ENCODE measurements at regions not wholly inside any gene's neighbourhood (a gene's known extent, or its start where the extent isn't known, plus 50 kb on each side); places are given as distances from the start of the nearest gene placed in this dataset.

DNA sequence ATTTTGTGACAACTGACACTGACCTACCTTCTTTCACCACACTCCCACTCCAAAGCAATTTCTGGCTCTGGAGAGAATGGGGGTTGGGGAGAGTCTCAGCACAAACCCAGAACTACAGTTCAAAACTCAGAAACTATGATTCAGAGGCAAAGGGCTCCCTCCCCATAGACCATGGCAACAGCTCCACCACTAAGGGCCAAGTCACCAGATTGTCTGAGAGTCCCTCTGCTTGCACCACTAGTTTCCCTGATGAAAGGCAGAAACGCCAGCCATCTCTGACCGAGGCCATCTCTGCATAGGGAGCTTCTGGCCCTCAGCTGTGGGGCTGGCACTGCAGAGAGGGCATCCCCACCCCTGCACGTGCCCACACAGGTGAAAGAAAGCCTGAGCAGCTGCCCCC is 112.4 kb upstream of the VSTM2B start (continued):
- TF ChIP-seq NFIC (IDR thresholded peaks at IDR 0.05; ENCODE audit: borderline replicate concordance) = no peak
- no peak for TF ChIP-seq GABPA (IDR thresholded peaks at IDR 0.05; ENCODE audit: low read depth)
- TF ChIP-seq, protein P1, sequence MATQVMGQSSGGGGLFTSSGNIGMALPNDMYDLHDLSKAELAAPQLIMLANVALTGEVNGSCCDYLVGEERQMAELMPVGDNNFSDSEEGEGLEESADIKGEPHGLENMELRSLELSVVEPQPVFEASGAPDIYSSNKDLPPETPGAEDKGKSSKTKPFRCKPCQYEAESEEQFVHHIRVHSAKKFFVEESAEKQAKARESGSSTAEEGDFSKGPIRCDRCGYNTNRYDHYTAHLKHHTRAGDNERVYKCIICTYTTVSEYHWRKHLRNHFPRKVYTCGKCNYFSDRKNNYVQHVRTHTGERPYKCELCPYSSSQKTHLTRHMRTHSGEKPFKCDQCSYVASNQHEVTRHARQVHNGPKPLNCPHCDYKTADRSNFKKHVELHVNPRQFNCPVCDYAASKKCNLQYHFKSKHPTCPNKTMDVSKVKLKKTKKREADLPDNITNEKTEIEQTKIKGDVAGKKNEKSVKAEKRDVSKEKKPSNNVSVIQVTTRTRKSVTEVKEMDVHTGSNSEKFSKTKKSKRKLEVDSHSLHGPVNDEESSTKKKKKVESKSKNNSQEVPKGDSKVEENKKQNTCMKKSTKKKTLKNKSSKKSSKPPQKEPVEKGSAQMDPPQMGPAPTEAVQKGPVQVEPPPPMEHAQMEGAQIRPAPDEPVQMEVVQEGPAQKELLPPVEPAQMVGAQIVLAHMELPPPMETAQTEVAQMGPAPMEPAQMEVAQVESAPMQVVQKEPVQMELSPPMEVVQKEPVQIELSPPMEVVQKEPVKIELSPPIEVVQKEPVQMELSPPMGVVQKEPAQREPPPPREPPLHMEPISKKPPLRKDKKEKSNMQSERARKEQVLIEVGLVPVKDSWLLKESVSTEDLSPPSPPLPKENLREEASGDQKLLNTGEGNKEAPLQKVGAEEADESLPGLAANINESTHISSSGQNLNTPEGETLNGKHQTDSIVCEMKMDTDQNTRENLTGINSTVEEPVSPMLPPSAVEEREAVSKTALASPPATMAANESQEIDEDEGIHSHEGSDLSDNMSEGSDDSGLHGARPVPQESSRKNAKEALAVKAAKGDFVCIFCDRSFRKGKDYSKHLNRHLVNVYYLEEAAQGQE (IDR thresholded peaks at IDR 0.05; ENCODE audit: low read depth, low read length) = no peak
- TF ChIP-seq, protein P2, sequence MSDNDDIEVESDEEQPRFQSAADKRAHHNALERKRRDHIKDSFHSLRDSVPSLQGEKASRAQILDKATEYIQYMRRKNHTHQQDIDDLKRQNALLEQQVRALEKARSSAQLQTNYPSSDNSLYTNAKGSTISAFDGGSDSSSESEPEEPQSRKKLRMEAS (IDR thresholded peaks at IDR 0.05; ENCODE audit: low read depth) = no peak

DNA sequence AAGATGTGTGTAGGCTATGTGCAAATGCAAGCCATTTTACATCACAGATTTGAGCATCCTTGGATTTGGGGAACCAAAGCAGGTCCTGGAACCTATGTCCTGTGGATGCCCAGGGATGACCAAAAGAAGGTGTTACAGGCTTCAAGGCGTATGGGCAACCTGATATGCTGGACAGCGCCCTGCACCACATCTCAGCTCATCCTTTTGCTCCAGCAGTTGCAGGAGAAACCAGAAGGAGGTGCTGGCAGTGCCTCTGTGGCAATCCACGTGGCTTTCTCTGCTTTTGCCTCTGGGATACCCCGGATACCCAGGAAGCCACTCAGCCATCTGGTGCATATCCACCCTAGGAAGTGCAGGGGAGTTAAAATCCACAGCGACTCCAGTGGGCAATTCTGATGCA is 110.3 kb upstream of the VSTM2B start:
- no peak overlapping the region for H3K4me3 ChIP-seq (ENCODE audit: low read depth in 2 of 2, low read length in 1 of 2)
- H3K36me3 ChIP-seq (replicated peaks in 1 of 2; ENCODE audit: control insufficient read depth in 1 of 2, insufficient read depth in 2 of 2, low read length in 1 of 2) = no peaks in the 10 kb centered on the region
- no peak for TF ChIP-seq MXI1 (IDR thresholded peaks at IDR 0.05; ENCODE audit: low read depth, low read length)
- TF ChIP-seq, protein P1 (IDR thresholded peaks at IDR 0.05; ENCODE audit: low read depth, low read length) = peak; percentile 86
- TF ChIP-seq, protein P3, sequence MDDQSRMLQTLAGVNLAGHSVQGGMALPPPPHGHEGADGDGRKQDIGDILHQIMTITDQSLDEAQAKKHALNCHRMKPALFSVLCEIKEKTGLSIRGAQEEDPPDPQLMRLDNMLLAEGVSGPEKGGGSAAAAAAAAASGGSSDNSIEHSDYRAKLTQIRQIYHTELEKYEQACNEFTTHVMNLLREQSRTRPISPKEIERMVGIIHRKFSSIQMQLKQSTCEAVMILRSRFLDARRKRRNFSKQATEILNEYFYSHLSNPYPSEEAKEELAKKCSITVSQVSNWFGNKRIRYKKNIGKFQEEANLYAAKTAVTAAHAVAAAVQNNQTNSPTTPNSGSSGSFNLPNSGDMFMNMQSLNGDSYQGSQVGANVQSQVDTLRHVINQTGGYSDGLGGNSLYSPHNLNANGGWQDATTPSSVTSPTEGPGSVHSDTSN (IDR thresholded peaks at IDR 0.05) = no peak
- H2AFZ ChIP-seq (ENCODE audit: low read depth) = no peak overlapping the region
- no peaks in the 10 kb centered on the region for H3F3A ChIP-seq (replicated peaks; ENCODE audit: insufficient read depth)
- 0% methylated on average over 3 of the region's 5 CpGs for WGBS (ENCODE audit: low lambda C conversion rate)
- no peaks in the 10 kb centered on the region for H3K9me2 ChIP-seq
- no peak overlapping the region for H3K4me2 ChIP-seq
- H3K9me3 ChIP-seq = no peaks in the 10 kb centered on the region
- H3K4me1 ChIP-seq (ENCODE audit: control insufficient read depth in 1 of 2, insufficient read depth in 2 of 2, low read depth in 1 of 2, low read length in 1 of 2) = no peaks in the 10 kb centered on the region
- peaks cover 22% of the 10 kb centered on the region for H3K27me3 ChIP-seq (ENCODE audit: insufficient read depth)
- ChIA-PET POLR2A (no interaction called here), CTCF (no interaction called here)
- H4K20me1 ChIP-seq (ENCODE audit: insufficient read depth) = no peaks in the 10 kb centered on the region
- H3K79me2 ChIP-seq (ENCODE audit: insufficient read depth) = no peaks in the 10 kb centered on the region
- no peak for DNase-seq
- no peak overlapping the region for H3K9ac ChIP-seq
- no peak overlapping the region for H3K27ac ChIP-seq (ENCODE audit: low read depth in 2 of 2, low read length in 1 of 2)

All from SK-N-SH (cell line).